Mucosa of descending colon (tissue), 3 donors: ENCODE measurements at regions not wholly inside any gene's neighbourhood (a gene's known extent, or its start where the extent isn't known, plus 50 kb on each side); places are given as distances from the start of the nearest gene placed in this dataset.

Experiments used
- ATAC-seq: fragments of 200-7000 bp; cut with Tn5 transposase; one replicate; pipeline ENCODE4 v1.9.1; 2020; ENCODE audit warnings: mild to moderate bottlenecking, moderate library complexity
- DNase-seq, 3 donors: peaks; one replicate each; pipeline ENCODE4 v3.0.0-alpha.2; 2020
- H3K36me3 ChIP-seq: fragments of 200-600 bp; one replicate; pipeline ENCODE4 v1.8.0; 2021; ENCODE audit warnings: low read depth, mild to moderate bottlenecking
- H3K4me1 ChIP-seq: fragments of 200-600 bp; one replicate; pipeline ENCODE4 v1.8.0; 2021; ENCODE audit warnings: low read depth, mild to moderate bottlenecking
- H3K4me3 ChIP-seq: fragments of 200-600 bp; one replicate; pipeline ENCODE4 v1.8.0; 2021; ENCODE audit warnings: mild to moderate bottlenecking
- H3K9me3 ChIP-seq: fragments of 200-600 bp; one replicate; pipeline ENCODE4 v1.8.0; 2021; ENCODE audit warnings: mild to moderate bottlenecking
- CTCF ChIP-seq: fragments of 200-600 bp; IDR thresholded peaks from one replicate; pipeline ENCODE4 v1.8.0; 2022; ENCODE audit warnings: antibody characterized with exemption, mild to moderate bottlenecking
- intact Hi-C, 2 donors: fragments of 100-400 bp; cut with DNase I in 1 of 2; cut with micrococcal nuclease in 1 of 2; formaldehyde crosslinking; loops; one replicate each; pipeline versions ENCODE4 v1.11.0 to v1.11.1; 2022; cut with DNase I, micrococcal nuclease
- donor health status: DM: no; HTN: no; CAD: no; lungs with moderate emphysema.
- donor health status: DM: no; HTN: no; CAD: no.
- donor health status: DM: no; HTN: yes; CAD: no.

GRCh38 chr20:41969656-41970055 is 351.5 kb upstream of the CHD6 start:
- no peaks in the 10 kb centered on the region for H3K36me3 ChIP-seq
- no peaks in the 10 kb centered on the region for H3K9me3 ChIP-seq
- H3K4me3 ChIP-seq, result no peak overlapping the region
- TF ChIP-seq CTCF, result no peak
- ATAC-seq (no peak), DNase-seq (no peak)
- H3K4me1 ChIP-seq, result no peaks in the 10 kb centered on the region
- intact Hi-C loops, result no loop called here

- no peak overlapping the region for H3K4me3 ChIP-seq
- intact Hi-C loops, result no loop called here
- ATAC-seq, result no peak
- H3K9me3 ChIP-seq, result no peaks in the 10 kb centered on the region
- H3K4me1 ChIP-seq, result no peaks in the 10 kb centered on the region
- TF ChIP-seq CTCF, result no peak
- DNase-seq, result no peak
- no peaks in the 10 kb centered on the region for H3K36me3 ChIP-seq
Measured at GRCh38 chr20:41960166-41960565, 342.0 kb upstream of the CHD6 start.

DNA sequence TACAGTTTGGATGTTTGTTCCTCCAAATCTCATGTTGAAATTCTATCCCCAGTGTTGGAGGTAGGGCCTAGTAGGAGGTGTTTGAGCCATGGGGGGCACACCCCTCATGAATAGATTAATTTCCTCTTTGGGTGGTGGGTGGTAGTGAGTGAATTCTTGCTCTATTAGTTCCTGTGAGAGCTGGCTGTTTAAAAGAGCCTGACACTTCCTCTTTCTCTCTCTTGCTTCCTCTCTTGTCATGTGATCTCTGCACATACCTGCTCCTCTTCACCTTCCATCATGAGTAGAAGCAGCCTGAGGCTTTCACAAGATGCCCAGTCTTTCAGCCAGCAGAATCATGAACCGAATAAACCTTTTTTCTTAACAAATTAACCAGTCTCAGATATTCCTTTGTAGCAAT is 340.2 kb upstream of the CHD6 start:
- H3K36me3 ChIP-seq, result no peaks in the 10 kb centered on the region
- H3K9me3 ChIP-seq, result no peaks in the 10 kb centered on the region
- H3K4me1 ChIP-seq, result no peaks in the 10 kb centered on the region
- no peak for DNase-seq
- TF ChIP-seq CTCF, result no peak
- no peak for ATAC-seq
- H3K4me3 ChIP-seq, result no peak overlapping the region
- intact Hi-C loops, result no loop called here

DNA sequence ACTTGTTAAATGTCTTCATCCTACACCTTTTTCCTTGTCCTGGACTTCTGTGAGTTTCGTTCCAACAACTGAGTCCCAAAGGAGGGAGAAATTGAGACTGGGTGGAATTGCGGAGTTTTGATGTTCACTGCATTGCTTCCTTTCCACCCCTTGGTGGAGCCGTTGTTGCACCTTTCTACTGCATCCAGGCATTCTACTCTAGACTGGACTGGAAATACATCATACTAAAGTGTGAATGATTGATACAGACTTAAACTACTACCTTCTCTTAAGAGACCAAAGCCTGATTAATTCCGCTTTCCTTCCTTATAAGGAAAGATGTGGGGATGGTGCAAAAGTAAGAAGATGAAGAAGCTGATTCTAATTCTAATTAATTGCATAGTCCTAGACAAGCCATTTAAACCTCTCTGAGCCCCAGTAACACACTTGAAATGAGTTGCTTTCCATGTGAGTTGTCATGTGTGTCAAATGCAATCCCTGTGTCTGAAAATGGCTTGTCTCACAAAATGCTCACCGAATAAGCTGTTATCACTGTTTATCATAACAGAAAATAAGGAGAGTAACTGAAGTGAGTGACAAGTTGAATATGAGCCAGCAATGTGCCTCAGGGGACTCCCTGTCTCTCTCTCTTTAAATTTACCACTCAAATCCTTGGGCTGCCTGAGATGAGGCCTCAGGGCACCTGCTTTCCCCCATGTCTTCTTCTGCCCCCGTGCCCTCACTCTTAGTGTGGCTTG is 338.3 kb upstream of the CHD6 start:
- ATAC-seq (no peak), DNase-seq (no peak)
- no peak overlapping the region for H3K4me3 ChIP-seq
- intact Hi-C loops, result no loop called here
- H3K4me1 ChIP-seq, result no peaks in the 10 kb centered on the region
- no peaks in the 10 kb centered on the region for H3K36me3 ChIP-seq
- no peaks in the 10 kb centered on the region for H3K9me3 ChIP-seq
- no peak for TF ChIP-seq CTCF

DNA sequence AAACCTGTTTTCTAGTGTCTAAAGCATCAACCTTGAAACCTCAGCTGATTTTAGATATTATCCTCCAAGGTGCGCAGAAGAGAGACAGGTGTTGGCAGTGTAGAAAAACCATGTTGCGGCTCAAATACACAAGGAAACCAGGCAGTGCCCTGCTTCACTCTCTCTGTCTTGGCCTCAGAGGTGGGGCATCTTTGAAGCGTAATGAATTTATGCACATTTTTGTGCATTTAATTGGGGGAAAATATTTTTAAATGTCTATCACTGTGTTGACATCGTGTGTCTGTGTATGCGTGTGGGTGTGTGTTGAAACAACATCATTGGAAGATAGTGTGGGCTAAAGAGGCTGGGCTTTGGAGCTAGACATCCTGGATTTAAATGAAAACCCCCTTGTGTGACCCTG is 334.0 kb upstream of the CHD6 start:
- no peaks in the 10 kb centered on the region for H3K4me1 ChIP-seq
- intact Hi-C loops, result no loop called here
- no peak for TF ChIP-seq CTCF
- no peak overlapping the region for H3K4me3 ChIP-seq
- no peaks in the 10 kb centered on the region for H3K9me3 ChIP-seq
- no peaks in the 10 kb centered on the region for H3K36me3 ChIP-seq
- ATAC-seq (no peak), DNase-seq (no peak)

DNA sequence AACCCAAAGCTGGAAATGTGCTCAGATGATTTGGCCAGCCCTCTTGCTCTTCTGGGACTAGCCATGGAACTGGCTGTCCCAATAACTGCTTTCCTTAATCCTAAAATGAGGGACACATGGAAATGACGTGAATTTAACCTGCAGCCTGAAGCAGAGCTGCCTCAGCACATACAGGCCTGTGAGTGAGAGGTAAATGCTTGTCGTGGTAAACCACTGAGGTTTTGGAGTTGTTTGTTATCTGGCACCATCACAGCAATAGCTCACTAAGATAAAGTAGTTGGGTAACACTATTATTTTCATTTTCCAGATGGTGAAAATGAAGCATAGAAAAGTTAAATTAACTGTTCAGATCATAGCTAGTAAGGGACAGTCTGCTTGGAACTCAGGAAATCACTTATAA is 333.4 kb upstream of the CHD6 start:
- ATAC-seq, result no peak
- intact Hi-C loops, result no loop called here
- no peak overlapping the region for H3K4me3 ChIP-seq

More for the DNA sequence above, 333.4 kb upstream of the CHD6 start:
- no peaks in the 10 kb centered on the region for H3K9me3 ChIP-seq
- TF ChIP-seq CTCF, result no peak
- DNase-seq, result no peak
- H3K4me1 ChIP-seq, result no peaks in the 10 kb centered on the region
- no peaks in the 10 kb centered on the region for H3K36me3 ChIP-seq
